K562 (cell line): ENCODE measurements at regions not wholly inside any gene's neighbourhood (a gene's known extent, or its start where the extent isn't known, plus 50 kb on each side); places are given as distances from the start of the nearest gene placed in this dataset.
"Not testable (repeated sequence)": the region's sequence is repeated elsewhere in the genome, so short reads cannot be mapped to it uniquely, and the experiment has no call there.

Experiments
- ELF4 ChIP-seq: fragments of 450-650 bp; formaldehyde crosslinking; IDR thresholded peaks from 2 replicates; pipeline ENCODE4 v1.4.0; 2022; ENCODE audit warnings: missing genetic modification characterization
- FOSL1 ChIP-seq: fragments of 200-800 bp; sonication (Bioruptor generic); conservative IDR thresholded peaks from 2 replicates; pipeline ENCODE4 v1.6.1; 2016; ENCODE audit warnings: missing genetic modification characterization, missing compliant biosample characterization
- POLR2A ChIP-seq: fragments of 450-650 bp; conservative IDR thresholded peaks from 2 replicates; pipeline ENCODE4 v1.6.1; 2016
- ZBTB8A ChIP-seq: fragments of 450-650 bp; IDR thresholded peaks from 2 replicates; pipeline ENCODE4 v1.6.1; 2018; ENCODE audit warnings: mild to moderate bottlenecking, moderate library complexity; ENCODE audit not compliant: partially characterized antibody
- ZNF143 ChIP-seq: sonication (generic); formaldehyde crosslinking; IDR thresholded peaks from 2 replicates; pipeline ENCODE4 v1.9.0; 2022; ENCODE audit warnings: mild to moderate bottlenecking, missing genetic modification reagents
- ZNF24 ChIP-seq: fragments of 450-650 bp; IDR thresholded peaks from 2 replicates; pipeline ENCODE4 v1.6.1; 2016
- TF ChIP-seq, protein P1 (sequence below): fragments of 150-350 bp; IDR thresholded peaks from 2 replicates; pipeline ENCODE4 v1.6.1; 2014; ENCODE audit warnings: low read depth, mild to moderate bottlenecking, low read length, borderline replicate concordance
- TF ChIP-seq, protein P2 (sequence below), 2 experiments: fragments of 450-650 bp; IDR thresholded peaks; 2 replicates each; pipeline ENCODE4 v1.6.1; 2016

DNA sequence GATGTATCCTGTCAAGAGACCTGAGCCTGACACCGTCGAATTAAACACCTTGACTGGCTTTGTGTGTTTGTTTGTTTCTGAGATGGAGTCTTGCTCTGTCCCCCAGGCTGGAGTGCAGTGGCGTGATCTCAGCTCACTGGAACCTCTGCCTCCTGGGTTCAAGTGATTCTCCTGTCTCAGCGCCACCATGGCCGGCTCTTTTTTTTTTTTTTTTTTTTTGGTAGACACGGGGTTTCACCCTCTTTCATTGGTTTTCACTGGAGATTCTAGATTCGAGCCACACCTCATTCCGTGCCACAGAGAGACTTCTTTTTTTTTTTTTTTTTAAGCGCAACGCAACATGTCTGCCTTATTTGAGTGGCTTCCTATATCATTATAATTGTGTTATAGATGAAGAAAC is 2054.7 kb upstream of the TPTE start:
- TF ChIP-seq FOSL1 (tag); ZNF143 (CRISPR knock-in tag); ZBTB8A; ZNF24; ELF4 (CRISPR knock-in tag); POLR2A: not testable (repeated sequence)
- TF ChIP-seq, protein P1, sequence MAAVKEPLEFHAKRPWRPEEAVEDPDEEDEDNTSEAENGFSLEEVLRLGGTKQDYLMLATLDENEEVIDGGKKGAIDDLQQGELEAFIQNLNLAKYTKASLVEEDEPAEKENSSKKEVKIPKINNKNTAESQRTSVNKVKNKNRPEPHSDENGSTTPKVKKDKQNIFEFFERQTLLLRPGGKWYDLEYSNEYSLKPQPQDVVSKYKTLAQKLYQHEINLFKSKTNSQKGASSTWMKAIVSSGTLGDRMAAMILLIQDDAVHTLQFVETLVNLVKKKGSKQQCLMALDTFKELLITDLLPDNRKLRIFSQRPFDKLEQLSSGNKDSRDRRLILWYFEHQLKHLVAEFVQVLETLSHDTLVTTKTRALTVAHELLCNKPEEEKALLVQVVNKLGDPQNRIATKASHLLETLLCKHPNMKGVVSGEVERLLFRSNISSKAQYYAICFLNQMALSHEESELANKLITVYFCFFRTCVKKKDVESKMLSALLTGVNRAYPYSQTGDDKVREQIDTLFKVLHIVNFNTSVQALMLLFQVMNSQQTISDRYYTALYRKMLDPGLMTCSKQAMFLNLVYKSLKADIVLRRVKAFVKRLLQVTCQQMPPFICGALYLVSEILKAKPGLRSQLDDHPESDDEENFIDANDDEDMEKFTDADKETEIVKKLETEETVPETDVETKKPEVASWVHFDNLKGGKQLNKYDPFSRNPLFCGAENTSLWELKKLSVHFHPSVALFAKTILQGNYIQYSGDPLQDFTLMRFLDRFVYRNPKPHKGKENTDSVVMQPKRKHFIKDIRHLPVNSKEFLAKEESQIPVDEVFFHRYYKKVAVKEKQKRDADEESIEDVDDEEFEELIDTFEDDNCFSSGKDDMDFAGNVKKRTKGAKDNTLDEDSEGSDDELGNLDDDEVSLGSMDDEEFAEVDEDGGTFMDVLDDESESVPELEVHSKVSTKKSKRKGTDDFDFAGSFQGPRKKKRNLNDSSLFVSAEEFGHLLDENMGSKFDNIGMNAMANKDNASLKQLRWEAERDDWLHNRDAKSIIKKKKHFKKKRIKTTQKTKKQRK = not testable (repeated sequence)
- TF ChIP-seq, protein P2, sequence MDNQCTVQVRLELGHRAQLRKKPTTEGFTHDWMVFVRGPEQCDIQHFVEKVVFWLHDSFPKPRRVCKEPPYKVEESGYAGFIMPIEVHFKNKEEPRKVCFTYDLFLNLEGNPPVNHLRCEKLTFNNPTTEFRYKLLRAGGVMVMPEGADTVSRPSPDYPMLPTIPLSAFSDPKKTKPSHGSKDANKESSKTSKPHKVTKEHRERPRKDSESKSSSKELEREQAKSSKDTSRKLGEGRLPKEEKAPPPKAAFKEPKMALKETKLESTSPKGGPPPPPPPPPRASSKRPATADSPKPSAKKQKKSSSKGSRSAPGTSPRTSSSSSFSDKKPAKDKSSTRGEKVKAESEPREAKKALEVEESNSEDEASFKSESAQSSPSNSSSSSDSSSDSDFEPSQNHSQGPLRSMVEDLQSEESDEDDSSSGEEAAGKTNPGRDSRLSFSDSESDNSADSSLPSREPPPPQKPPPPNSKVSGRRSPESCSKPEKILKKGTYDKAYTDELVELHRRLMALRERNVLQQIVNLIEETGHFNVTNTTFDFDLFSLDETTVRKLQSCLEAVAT (IDR thresholded peaks at IDR 0.05) = not testable (repeated sequence)
